ENCODE measurements at regions not wholly inside any gene's neighbourhood (a gene's known extent, or its start where the extent isn't known, plus 50 kb on each side); places are given as distances from the start of the nearest gene placed in this dataset.

DNA sequence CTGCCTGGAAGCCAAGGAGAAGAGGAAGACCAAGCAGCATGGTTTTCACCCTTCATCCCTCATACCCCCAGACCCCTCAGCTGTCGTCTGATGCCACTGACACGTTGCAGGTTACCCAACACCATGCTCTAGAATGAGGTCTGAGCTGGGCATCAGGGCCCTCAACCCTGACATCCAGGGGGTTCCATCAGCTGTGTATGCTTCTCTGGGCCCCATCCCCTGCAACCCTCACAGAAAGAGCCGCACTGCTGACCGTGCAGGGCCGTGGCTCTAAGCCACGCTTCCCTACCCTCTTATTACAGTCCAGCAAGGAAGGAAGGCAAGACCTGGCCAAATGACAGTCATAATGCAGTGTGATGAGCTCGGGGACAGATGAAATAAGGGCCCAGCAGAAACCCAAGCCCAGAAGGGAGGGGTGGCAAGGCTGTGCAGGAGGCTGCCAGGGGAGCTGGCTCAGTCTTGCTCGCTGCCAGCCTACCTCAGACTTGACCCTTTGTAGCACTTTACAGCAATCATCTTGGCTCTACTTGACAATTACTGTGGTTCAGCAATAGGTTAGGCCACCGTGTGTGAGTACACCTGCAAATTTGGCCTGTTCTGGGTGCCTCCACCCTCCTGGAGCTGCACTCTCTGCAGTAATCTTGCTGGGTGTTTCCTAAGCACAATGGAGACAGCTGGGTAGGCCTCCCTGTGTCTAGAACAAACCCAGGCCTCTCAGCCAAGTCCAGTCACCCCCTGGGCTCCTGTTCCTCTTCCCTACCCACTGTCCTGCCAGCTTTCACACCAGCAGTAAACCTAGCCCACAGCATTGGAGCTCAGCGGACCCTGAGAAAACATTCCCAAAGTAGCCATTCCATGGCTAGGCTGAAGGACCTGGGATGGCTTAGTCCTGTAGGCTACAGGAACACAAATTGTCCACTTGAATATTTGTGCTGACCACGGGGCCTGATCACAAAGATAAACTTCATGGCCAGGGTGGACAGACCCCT is 115.3 kb upstream of the NEO1 start:
- Histone ChIP-seq H3K27ac (ENCODE audit: insufficient read length, low read depth, low read length) (no peak overlapping the region), H3K4ac (ENCODE audit: low read depth, low read length) (no peak overlapping the region), H2AK5ac (ENCODE audit: insufficient read length, low read length) (no peak overlapping the region), H3T11ph (ENCODE audit: low read length) (no peak overlapping the region), H3K56ac (ENCODE audit: insufficient read length, low read depth, low read length) (no peak overlapping the region), H3K23me2 (ENCODE audit: insufficient read length, low read depth, low read length, poor library complexity, severe bottlenecking) (no peaks in the 10 kb centered on the region), H3K27me3 (ENCODE audit: insufficient read depth, low read length) (no peaks in the 10 kb centered on the region), H4K5ac (ENCODE audit: insufficient read length, low read depth, low read length) (no peak overlapping the region), H4K8ac (replicated peaks; ENCODE audit: insufficient read length, low read depth, low read length) (no peak overlapping the region), H3K4me1 (ENCODE audit: insufficient read depth, low read length) (no peaks in the 10 kb centered on the region), H3K14ac (ENCODE audit: insufficient read depth, low read length) (no peak overlapping the region), H3K4me2 (ENCODE audit: insufficient read depth, insufficient read length, low read length) (no peak overlapping the region), H4K20me1 (ENCODE audit: control insufficient read depth, insufficient read depth, insufficient read length) (no peaks in the 10 kb centered on the region), H3K9ac (ENCODE audit: extremely low read depth, insufficient read length, low read length) (no peak overlapping the region), H4K91ac (ENCODE audit: insufficient read length, low read depth, low read length) (no peak overlapping the region), H2BK5ac (ENCODE audit: insufficient read length, low read length) (no peak overlapping the region), H2AFZ (ENCODE audit: low read length) (no peak overlapping the region), H2BK12ac (ENCODE audit: insufficient read length, low read depth, low read length) (no peak overlapping the region), H2BK15ac (ENCODE audit: low read depth, low read length) (no peak overlapping the region), H3K23ac (ENCODE audit: insufficient read length, low read depth, low read length) (no peak overlapping the region), H2BK20ac (ENCODE audit: low read depth, low read length, poor library complexity, severe bottlenecking) (no peak overlapping the region), H3K79me1 (ENCODE audit: insufficient read depth, low read depth, low read length, poor library complexity, severe bottlenecking) (no peaks in the 10 kb centered on the region), H3K9me3 (ENCODE audit: control insufficient read depth, low read depth, low read length) (no peaks in the 10 kb centered on the region), H2BK120ac (ENCODE audit: low read depth, low read length, poor library complexity, severe bottlenecking) (no peak overlapping the region), H3K79me2 (ENCODE audit: insufficient read depth, low read length) (no peaks in the 10 kb centered on the region), H3K18ac (ENCODE audit: insufficient read length, low read depth, low read length) (no peak overlapping the region)
- Mint-ChIP-seq H3K9me3 (no peaks in the 10 kb centered on the region; a peak in 1 of 5 replicates), H3K27ac (peak overlapping the region in 1 of 3 experiments; percentile 36; a peak in 1 of 7 replicates), H3K36me3 (ENCODE audit: insufficient read depth in 1 of 3, low read depth in 3 of 3) (no peaks in the 10 kb centered on the region), H3K4me3 (no peak overlapping the region), H3K4me1 (peaks cover 14 to 18% of the 10 kb centered on the region in 2 experiments), H3K27me3 (ENCODE audit: low read depth) (peaks cover 3% of the 10 kb centered on the region)
- DNase-seq: no peak
- WGBS (ENCODE audit: extremely low coverage, insufficient read length, low lambda C conversion rate): no CpG with 5 or more reads among the region's 11 CpGs
- TF ChIP-seq, protein P1, sequence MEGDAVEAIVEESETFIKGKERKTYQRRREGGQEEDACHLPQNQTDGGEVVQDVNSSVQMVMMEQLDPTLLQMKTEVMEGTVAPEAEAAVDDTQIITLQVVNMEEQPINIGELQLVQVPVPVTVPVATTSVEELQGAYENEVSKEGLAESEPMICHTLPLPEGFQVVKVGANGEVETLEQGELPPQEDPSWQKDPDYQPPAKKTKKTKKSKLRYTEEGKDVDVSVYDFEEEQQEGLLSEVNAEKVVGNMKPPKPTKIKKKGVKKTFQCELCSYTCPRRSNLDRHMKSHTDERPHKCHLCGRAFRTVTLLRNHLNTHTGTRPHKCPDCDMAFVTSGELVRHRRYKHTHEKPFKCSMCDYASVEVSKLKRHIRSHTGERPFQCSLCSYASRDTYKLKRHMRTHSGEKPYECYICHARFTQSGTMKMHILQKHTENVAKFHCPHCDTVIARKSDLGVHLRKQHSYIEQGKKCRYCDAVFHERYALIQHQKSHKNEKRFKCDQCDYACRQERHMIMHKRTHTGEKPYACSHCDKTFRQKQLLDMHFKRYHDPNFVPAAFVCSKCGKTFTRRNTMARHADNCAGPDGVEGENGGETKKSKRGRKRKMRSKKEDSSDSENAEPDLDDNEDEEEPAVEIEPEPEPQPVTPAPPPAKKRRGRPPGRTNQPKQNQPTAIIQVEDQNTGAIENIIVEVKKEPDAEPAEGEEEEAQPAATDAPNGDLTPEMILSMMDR (conservative IDR thresholded peaks at IDR 0.05): no peak
